Keratinocyte (primary cell): ENCODE measurements at regions not wholly inside any gene's neighbourhood (a gene's known extent, or its start where the extent isn't known, plus 50 kb on each side); places are given as distances from the start of the nearest gene placed in this dataset.

Experiments
- DNase-seq: peaks from one replicate; pipeline ENCODE4 v3.0.0-alpha.2; 2011; ENCODE audit warnings: low read depth, missing footprints, low spot score
- FAIRE-seq: peaks from 2 replicates; lab custom pipeline; 2011; peaks lifted over from hg19 to GRCh38; lab: Jason Lieb, UNC
- H2AFZ ChIP-seq: 2 replicates; pipeline ENCODE4 v1.6.0; 2012; ENCODE audit warnings: low read length, control low read depth, inconsistent platforms; ENCODE audit not compliant: control insufficient read depth
- H3K27ac ChIP-seq: 2 replicates; pipeline ENCODE4 v1.5.1; 2011; ENCODE audit warnings: low read length; ENCODE audit not compliant: control insufficient read depth, insufficient read depth
- H3K27me3 ChIP-seq: 3 replicates; pipeline ENCODE4 v1.6.0; 2011; ENCODE audit warnings: low read length; ENCODE audit not compliant: control insufficient read depth, insufficient read depth; ENCODE audit errors: extremely low read depth
- H3K36me3 ChIP-seq, 2 experiments: 2 replicates in 1 of 2; 3 replicates in 1 of 2; pipeline ENCODE4 v1.5.1; 2011; ENCODE audit warnings: low read length in 2 of 2, mild to moderate bottlenecking in 1 of 2; ENCODE audit not compliant: control insufficient read depth in 2 of 2, insufficient read depth in 2 of 2; ENCODE audit errors: extremely low read depth in 1 of 2
- H3K4me1 ChIP-seq: 3 replicates; pipeline ENCODE4 v1.5.1; 2011; ENCODE audit warnings: low read length; ENCODE audit not compliant: control insufficient read depth, insufficient read depth; ENCODE audit errors: extremely low read depth
- H3K4me2 ChIP-seq: 3 replicates; pipeline ENCODE4 v1.6.0; 2011; ENCODE audit warnings: low read depth, low read length; ENCODE audit not compliant: control insufficient read depth, insufficient read depth; ENCODE audit errors: extremely low read depth
- H3K4me3 ChIP-seq, 3 experiments: fragments of 200-600 bp in 1 of 3; sonication (generic) in 1 of 3; 2 replicates in 2 of 3; 3 replicates in 1 of 3; pipeline ENCODE4 v1.5.1; 2011 to 2016; ENCODE audit warnings: low read length in 3 of 3, mild to moderate bottlenecking in 3 of 3, control low read depth in 2 of 3, inconsistent platforms in 1 of 3, low read depth in 1 of 3, mixed read lengths in 1 of 3, mixed run types in 1 of 3, moderate library complexity in 1 of 3; ENCODE audit not compliant: control insufficient read depth in 2 of 3, insufficient read depth in 2 of 3; ENCODE audit errors: extremely low read depth in 1 of 3
- H3K79me2 ChIP-seq: 2 replicates; pipeline ENCODE4 v1.6.0; 2012; ENCODE audit warnings: low read length; ENCODE audit not compliant: control insufficient read depth, insufficient read depth
- H3K9ac ChIP-seq: 3 replicates; pipeline ENCODE4 v1.6.0; 2011; ENCODE audit warnings: low read length; ENCODE audit not compliant: control insufficient read depth, insufficient read depth; ENCODE audit errors: extremely low read depth
- H3K9me1 ChIP-seq: 3 replicates; pipeline ENCODE4 v1.6.0; 2011; ENCODE audit warnings: low read length; ENCODE audit not compliant: control insufficient read depth, insufficient read depth; ENCODE audit errors: extremely low read depth
- H3K9me3 ChIP-seq: 2 replicates; pipeline ENCODE4 v1.5.1; 2012; ENCODE audit warnings: low read depth, low read length; ENCODE audit not compliant: control insufficient read depth
- H4K20me1 ChIP-seq: 3 replicates; pipeline ENCODE4 v1.6.0; 2011; ENCODE audit warnings: low read length; ENCODE audit not compliant: control insufficient read depth, insufficient read depth; ENCODE audit errors: extremely low read depth
- EZH2 ChIP-seq: IDR thresholded peaks from one replicate; pipeline ENCODE4 v1.6.1; 2012; ENCODE audit warnings: inconsistent platforms, mild to moderate bottlenecking, low read length, moderate library complexity
- dilution Hi-C: fragments of 300-500 bp; cut with MboI; formaldehyde crosslinking; loops from one replicate; pipeline ENCODE4 v1.7.0; 2020; ENCODE audit warnings: low sequenced_read_pairs; ENCODE audit not compliant: extremely low pct_ligation_motif_present
- TF ChIP-seq, protein P1 (sequence below), 3 experiments: IDR thresholded peaks in 1 of 3; conservative IDR thresholded peaks in 1 of 3; optimal IDR thresholded peaks in 1 of 3; 2 replicates in 2 of 3; 3 replicates in 1 of 3; pipeline versions ENCODE3 to v1.5.1; 2011; ENCODE audit warnings: low read length in 3 of 3, mild to moderate bottlenecking in 3 of 3, moderate library complexity in 2 of 3, control low read depth in 1 of 3, inconsistent platforms in 1 of 3; ENCODE audit not compliant: insufficient read depth in 2 of 3; ENCODE audit errors: extremely low read depth in 1 of 3

DNA sequence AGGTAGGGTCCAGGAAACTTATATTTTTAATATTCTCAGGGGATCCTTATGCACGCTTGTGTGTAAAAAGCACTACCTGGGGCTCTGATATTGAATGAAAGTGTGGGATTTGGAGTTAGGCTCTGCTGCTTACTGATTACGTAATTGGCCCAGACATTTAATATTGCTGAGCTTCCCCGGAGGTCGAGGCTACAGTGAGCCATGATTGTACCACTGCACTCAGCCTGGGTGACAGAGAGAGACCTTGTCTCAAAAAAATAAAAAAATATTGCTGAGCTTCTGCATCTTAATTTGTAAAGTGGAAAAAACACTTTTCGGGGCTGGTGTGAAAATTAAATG, 62.2 kb upstream of the KIF26B start:
- dilution Hi-C loops = no loop called here
- H3K9me1 ChIP-seq = no peaks in the 10 kb centered on the region
- no peak overlapping the region for H3K4me2 ChIP-seq
- TF ChIP-seq, protein P1, sequence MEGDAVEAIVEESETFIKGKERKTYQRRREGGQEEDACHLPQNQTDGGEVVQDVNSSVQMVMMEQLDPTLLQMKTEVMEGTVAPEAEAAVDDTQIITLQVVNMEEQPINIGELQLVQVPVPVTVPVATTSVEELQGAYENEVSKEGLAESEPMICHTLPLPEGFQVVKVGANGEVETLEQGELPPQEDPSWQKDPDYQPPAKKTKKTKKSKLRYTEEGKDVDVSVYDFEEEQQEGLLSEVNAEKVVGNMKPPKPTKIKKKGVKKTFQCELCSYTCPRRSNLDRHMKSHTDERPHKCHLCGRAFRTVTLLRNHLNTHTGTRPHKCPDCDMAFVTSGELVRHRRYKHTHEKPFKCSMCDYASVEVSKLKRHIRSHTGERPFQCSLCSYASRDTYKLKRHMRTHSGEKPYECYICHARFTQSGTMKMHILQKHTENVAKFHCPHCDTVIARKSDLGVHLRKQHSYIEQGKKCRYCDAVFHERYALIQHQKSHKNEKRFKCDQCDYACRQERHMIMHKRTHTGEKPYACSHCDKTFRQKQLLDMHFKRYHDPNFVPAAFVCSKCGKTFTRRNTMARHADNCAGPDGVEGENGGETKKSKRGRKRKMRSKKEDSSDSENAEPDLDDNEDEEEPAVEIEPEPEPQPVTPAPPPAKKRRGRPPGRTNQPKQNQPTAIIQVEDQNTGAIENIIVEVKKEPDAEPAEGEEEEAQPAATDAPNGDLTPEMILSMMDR (optimal IDR thresholded peaks at IDR 0.05 in 1 of 3, IDR thresholded peaks at IDR 0.05 in 1 of 3, conservative IDR thresholded peaks at IDR 0.05 in 1 of 3; ENCODE audit: extremely low read depth in 1 of 3, insufficient read depth in 2 of 3, low read length in 3 of 3) = no peak
- TF ChIP-seq EZH2 = no peak
- DNase-seq (no peak), FAIRE-seq (no peak)
- H3K36me3 ChIP-seq = no peaks in the 10 kb centered on the region
- peak overlapping the region; percentile 63 for H3K9ac ChIP-seq
- no peaks in the 10 kb centered on the region for H3K27me3 ChIP-seq
- H2AFZ ChIP-seq = peak overlapping the region; percentile 96
- peak overlapping the region; percentile 95 for H3K27ac ChIP-seq
- H3K9me3 ChIP-seq = no peaks in the 10 kb centered on the region
- H3K4me1 ChIP-seq = peaks cover 23% of the 10 kb centered on the region
- no peak overlapping the region for H3K4me3 ChIP-seq
- no peaks in the 10 kb centered on the region for H3K79me2 ChIP-seq
- H4K20me1 ChIP-seq = no peaks in the 10 kb centered on the region

DNA sequence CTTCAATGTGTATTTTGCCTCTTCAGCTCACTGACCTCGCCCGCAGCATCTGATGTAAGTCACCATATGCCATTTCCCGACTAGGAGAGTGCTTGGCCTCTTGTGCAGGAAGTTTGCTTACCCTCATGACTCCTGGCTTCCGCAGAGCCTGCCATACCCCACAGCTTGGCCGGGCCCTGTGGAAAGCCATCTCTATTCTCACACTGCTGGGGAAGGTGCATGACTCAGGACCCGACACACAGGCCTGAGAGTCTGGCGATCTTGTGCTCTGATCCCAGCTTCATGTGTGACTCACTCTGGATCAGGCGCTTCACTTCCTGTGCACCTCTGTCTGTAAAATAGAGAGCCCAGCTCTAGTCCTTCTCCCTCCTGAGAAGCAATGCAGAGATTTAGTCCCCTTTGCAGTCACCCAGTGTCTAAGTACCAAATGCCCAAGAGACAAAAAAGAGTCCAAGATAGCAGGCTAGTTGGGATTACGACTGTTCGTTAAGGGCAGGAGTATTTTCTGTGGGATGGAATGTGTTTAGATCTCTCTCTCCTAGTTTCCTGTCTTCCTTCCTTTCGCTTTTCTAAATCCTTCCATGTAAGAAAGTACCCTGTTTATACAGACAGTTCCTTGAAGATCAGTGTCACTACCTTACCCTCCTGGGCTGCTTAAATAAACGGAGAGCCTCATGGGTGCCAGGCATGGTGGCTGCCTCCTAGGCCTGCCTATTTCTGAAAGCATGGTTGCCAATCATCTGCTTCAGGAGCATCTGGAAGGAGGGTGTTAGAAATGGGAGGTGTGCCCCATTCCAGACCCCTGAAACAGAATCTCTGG, 62.8 kb upstream of the KIF26B start:
- dilution Hi-C loops = no loop called here
- DNase-seq = peak; percentile 69
- H3K9ac ChIP-seq = peak overlapping the region; percentile 63
- H3K27me3 ChIP-seq = no peaks in the 10 kb centered on the region
- peak overlapping the region; percentile 95 for H3K27ac ChIP-seq
- no peaks in the 10 kb centered on the region for H3K9me1 ChIP-seq
- H3K36me3 ChIP-seq = no peaks in the 10 kb centered on the region
- H4K20me1 ChIP-seq = no peaks in the 10 kb centered on the region
- no peaks in the 10 kb centered on the region for H3K9me3 ChIP-seq
- TF ChIP-seq, protein P1 (optimal IDR thresholded peaks at IDR 0.05 in 1 of 3, IDR thresholded peaks at IDR 0.05 in 1 of 3, conservative IDR thresholded peaks at IDR 0.05 in 1 of 3; ENCODE audit: extremely low read depth in 1 of 3, insufficient read depth in 2 of 3, low read length in 3 of 3) = no peak
- no peak for TF ChIP-seq EZH2
- H2AFZ ChIP-seq = peak overlapping the region; percentile 96
- H3K4me2 ChIP-seq = peak overlapping the region; percentile 35
- H3K79me2 ChIP-seq = no peaks in the 10 kb centered on the region
- H3K4me3 ChIP-seq = peak overlapping the region in 1 of 3 experiments; percentile 4
- peaks cover 23% of the 10 kb centered on the region for H3K4me1 ChIP-seq
- peak; percentile 71 for FAIRE-seq
